DMS79 (cell line): ENCODE measurements at regions not wholly inside any gene's neighbourhood (a gene's known extent, or its start where the extent isn't known, plus 50 kb on each side); places are given as distances from the start of the nearest gene placed in this dataset.

Experiments
- DNase-seq: peaks from one replicate; lab custom pipeline; 2025; lab: John Stamatoyannopoulos, UW

DNA sequence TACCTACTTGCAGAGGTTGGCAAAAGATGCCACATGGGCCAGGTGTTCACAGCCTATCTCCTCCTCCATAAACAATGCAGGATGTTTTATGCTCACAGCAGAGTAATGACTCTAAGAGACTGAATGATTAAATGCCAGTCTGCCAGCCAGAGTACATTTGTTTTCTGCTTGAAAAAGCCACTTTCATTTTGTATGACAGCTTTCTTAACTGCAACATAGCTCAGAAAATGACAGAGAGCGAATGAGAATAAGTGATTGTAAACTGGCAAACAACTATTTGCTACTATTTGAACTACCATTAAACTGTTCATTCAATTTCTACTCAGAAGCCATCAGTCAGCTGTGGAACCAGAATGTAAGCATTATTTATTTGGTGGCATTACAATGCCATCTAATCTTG, 50.6 kb upstream of the DCC start:
- DNase-seq, result no peak
